Lower lobe of right lung (tissue), 2 donors: ENCODE measurements at regions not wholly inside any gene's neighbourhood (a gene's known extent, or its start where the extent isn't known, plus 50 kb on each side); places are given as distances from the start of the nearest gene placed in this dataset.

ENCODE experiments used
- ATAC-seq, 2 donors: fragments of 200-7000 bp; cut with Tn5 transposase; one replicate each; pipeline ENCODE4 v1.9.1; 2020 to 2022; ENCODE audit warnings: mild to moderate bottlenecking in 2 of 2, moderate library complexity in 2 of 2
- DNase-seq: peaks from one replicate; pipeline ENCODE4 v3.0.0-alpha.2; 2020
- H3K27ac ChIP-seq: fragments of 200-600 bp; one replicate; pipeline ENCODE4 v1.8.0; 2022
- H3K27me3 ChIP-seq: fragments of 200-600 bp; one replicate; pipeline ENCODE4 v1.8.0; 2022; ENCODE audit warnings: low read depth
- H3K36me3 ChIP-seq: fragments of 200-600 bp; one replicate; pipeline ENCODE4 v1.8.0; 2022; ENCODE audit warnings: mild to moderate bottlenecking
- H3K4me1 ChIP-seq: fragments of 200-600 bp; one replicate; pipeline ENCODE4 v1.8.0; 2022
- H3K4me3 ChIP-seq: fragments of 200-600 bp; one replicate; pipeline ENCODE4 v1.8.0; 2022; ENCODE audit warnings: mild to moderate bottlenecking
- H3K9me3 ChIP-seq: fragments of 200-600 bp; one replicate; pipeline ENCODE4 v1.8.0; 2022
- intact Hi-C: fragments of 100-400 bp; cut with DNase I; formaldehyde crosslinking; loops from one replicate; pipeline ENCODE4 v1.11.0; 2022
- TF ChIP-seq, protein P1 (sequence below): fragments of 200-600 bp; IDR thresholded peaks from one replicate; pipeline ENCODE4 v1.8.0; 2022; ENCODE audit warnings: antibody characterized with exemption, mild to moderate bottlenecking
- donor health status: DM: no; HTN: yes; CAD: no; lungs with severe emphysema.

DNA sequence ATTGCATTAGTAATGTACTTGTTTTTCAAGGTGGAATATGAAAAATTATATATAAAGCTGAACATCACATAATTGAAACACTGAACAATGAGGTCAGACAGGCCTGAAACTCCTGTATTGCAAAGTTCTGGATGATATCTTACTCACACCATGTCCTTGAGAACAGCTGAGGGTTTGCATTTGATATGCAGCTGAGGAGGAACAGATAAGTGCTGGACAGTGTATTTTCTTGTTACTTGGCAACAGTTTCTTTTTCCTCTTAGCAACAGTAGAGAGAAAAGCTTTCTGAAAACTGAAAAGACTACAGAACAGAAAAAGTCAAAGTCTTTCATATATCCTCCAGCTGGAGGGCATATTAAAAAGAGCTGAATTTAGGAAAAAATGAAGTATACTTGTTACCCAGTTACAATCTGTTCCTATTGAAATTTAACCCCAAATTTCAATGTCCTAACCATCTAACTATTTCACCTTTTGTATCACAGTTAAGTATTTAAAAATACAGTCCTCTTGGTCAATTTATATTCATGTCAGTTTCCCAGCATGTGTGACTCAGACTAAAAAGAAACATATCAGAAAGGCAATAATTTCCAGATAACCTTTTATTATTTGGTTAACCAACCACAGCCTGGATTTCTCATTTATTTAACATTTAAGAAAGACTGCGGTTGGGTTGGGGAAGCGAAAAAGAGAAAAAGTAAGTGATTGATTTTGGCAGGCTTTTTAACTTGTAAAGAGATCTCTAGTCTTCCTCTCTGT lies 733.0 kb upstream of the DPPA4 start:
- TF ChIP-seq, protein P1, sequence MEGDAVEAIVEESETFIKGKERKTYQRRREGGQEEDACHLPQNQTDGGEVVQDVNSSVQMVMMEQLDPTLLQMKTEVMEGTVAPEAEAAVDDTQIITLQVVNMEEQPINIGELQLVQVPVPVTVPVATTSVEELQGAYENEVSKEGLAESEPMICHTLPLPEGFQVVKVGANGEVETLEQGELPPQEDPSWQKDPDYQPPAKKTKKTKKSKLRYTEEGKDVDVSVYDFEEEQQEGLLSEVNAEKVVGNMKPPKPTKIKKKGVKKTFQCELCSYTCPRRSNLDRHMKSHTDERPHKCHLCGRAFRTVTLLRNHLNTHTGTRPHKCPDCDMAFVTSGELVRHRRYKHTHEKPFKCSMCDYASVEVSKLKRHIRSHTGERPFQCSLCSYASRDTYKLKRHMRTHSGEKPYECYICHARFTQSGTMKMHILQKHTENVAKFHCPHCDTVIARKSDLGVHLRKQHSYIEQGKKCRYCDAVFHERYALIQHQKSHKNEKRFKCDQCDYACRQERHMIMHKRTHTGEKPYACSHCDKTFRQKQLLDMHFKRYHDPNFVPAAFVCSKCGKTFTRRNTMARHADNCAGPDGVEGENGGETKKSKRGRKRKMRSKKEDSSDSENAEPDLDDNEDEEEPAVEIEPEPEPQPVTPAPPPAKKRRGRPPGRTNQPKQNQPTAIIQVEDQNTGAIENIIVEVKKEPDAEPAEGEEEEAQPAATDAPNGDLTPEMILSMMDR, result no peak
- Histone ChIP-seq H3K27me3 (no peaks in the 10 kb centered on the region), H3K9me3 (no peaks in the 10 kb centered on the region), H3K4me1 (no peaks in the 10 kb centered on the region), H3K27ac (no peak overlapping the region), H3K36me3 (no peaks in the 10 kb centered on the region), H3K4me3 (no peak overlapping the region)
- intact Hi-C loops, result no loop called here
- no peak for DNase-seq
- ATAC-seq, result peak; percentile 67 to 68

DNA sequence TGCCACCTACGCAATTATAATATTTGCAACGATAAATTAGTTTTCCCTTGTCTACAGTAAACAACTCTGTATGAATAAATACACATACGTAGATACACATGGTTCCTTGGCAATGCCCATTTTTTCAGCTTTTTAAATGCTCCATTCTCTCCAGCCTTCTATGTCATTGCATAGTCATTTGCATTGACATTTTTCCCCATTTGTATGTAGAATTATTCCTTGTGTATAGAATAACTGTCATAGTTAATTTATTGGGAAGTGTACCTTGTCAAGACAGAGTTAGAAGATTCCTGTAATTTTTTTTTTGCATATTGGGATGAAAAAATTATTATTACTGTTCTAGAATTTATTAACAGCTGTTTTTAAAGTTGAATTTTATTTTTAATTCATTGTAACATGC lies 736.7 kb upstream of the DPPA4 start:
- H3K4me3 ChIP-seq, result no peak overlapping the region
- intact Hi-C loops, result no loop called here
- no peak overlapping the region for H3K27ac ChIP-seq
- ATAC-seq (no peak), DNase-seq (no peak)
- TF ChIP-seq, protein P1, result no peak
- H3K27me3 ChIP-seq, result no peaks in the 10 kb centered on the region
- H3K36me3 ChIP-seq, result no peaks in the 10 kb centered on the region
- H3K4me1 ChIP-seq, result no peaks in the 10 kb centered on the region
- no peaks in the 10 kb centered on the region for H3K9me3 ChIP-seq

DNA sequence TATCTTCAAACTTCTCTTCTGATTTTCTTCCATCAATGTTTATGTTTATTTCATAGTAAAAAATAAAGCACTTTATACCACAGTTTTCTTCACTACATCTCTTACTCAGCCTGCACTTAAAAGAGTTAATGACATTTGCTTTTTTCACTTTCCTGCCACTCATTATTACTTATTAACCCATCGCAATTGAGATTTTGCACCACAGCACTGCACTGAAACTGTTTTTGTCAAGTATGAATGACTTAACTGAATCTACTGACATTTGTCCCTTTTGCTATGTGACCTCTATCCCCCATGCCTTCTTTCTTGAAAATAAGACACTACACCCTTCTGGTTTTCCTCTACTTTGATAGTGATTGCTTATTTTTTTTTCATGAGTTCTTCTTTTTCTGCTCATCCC lies 739.7 kb upstream of the DPPA4 start:
- no peaks in the 10 kb centered on the region for H3K36me3 ChIP-seq
- intact Hi-C loops, result no loop called here
- TF ChIP-seq, protein P1, result no peak
- no peak overlapping the region for H3K27ac ChIP-seq
- no peaks in the 10 kb centered on the region for H3K27me3 ChIP-seq
- no peaks in the 10 kb centered on the region for H3K9me3 ChIP-seq
- no peaks in the 10 kb centered on the region for H3K4me1 ChIP-seq
- no peak for DNase-seq
- ATAC-seq, result no peak
- no peak overlapping the region for H3K4me3 ChIP-seq

DNA sequence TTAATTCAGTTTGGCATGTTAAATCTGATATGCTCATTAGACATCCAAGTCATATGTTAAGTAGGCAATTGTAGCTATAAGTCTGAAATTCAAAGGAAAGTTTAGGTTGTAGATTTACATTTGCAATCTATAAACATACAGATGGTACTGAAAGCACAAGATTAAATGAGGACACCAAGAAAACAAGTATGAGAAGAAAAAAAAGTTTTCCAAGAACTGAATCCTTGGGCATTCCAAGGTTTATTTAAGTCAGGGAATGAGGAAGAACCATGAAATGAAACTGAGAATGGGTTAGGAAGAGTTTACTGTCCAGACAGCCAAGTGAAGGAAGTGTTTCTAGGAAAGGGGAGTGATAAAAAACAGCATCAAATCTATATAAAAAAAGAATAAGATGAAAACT lies 756.1 kb upstream of the DPPA4 start:
- Histone ChIP-seq H3K36me3 (no peaks in the 10 kb centered on the region), H3K4me3 (no peak overlapping the region), H3K27me3 (no peaks in the 10 kb centered on the region), H3K27ac (no peak overlapping the region), H3K9me3 (no peaks in the 10 kb centered on the region), H3K4me1 (no peaks in the 10 kb centered on the region)
- no peak for ATAC-seq
- TF ChIP-seq, protein P1, result no peak
- intact Hi-C loops, result no loop called here
- DNase-seq, result no peak

DNA sequence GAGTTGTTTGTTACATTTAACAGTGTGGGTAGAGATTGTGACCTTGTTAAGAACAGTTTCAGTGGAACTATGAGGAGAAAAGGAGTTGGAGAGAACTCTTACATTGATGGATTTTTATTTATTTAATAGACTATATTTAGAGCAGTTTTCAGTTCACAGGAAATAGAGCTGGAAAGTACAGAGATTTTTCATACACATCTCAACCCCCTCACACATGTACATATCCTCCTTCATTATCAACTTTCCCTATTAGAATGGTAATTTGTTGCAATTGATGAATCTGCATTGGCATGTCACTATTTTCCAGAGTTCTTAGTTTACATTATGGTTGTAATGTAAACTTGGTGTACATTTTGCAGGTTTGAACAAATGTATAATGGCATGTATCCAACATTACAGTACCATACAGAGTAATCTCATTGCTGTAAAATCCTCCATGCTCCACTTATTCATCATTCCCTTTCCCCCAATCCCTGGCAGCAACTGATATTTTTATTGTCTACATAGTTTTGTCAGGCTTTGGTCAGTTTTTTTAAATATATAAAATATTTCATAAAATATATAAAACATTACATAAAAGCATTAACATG lies 756.6 kb upstream of the DPPA4 start:
- DNase-seq (no peak), ATAC-seq (no peak)
- intact Hi-C loops, result no loop called here
- H3K27me3 ChIP-seq, result no peaks in the 10 kb centered on the region
- H3K9me3 ChIP-seq, result no peaks in the 10 kb centered on the region
- no peak overlapping the region for H3K27ac ChIP-seq
- no peaks in the 10 kb centered on the region for H3K36me3 ChIP-seq
- TF ChIP-seq, protein P1, result no peak
- no peak overlapping the region for H3K4me3 ChIP-seq
- no peaks in the 10 kb centered on the region for H3K4me1 ChIP-seq
